HTERT RPE-1 (cell line): ENCODE measurements at regions not wholly inside any gene's neighbourhood (a gene's known extent, or its start where the extent isn't known, plus 50 kb on each side); places are given as distances from the start of the nearest gene placed in this dataset.

Experiments
- in situ Hi-C: fragments of 300-500 bp; cut with MboI; formaldehyde crosslinking; loops from 4 replicates; pipeline ENCODE4 v1.14.3; 2020; ENCODE audit warnings: low sequenced_read_pairs

GRCh38 chr10:123375097-123375496 is 220.9 kb downstream of the BUB3 start:
- in situ Hi-C loops = loop anchor here (25.0 kb wide), 1 partner anchor 263 kb away; no protein-coding TSS in a partner anchor

- in situ Hi-C loops = loop anchor here (25.0 kb wide), 1 partner anchor 263 kb away; no protein-coding TSS in a partner anchor
Observed at GRCh38 chr10:123375738-123376137, 221.5 kb downstream of the BUB3 start.

DNA sequence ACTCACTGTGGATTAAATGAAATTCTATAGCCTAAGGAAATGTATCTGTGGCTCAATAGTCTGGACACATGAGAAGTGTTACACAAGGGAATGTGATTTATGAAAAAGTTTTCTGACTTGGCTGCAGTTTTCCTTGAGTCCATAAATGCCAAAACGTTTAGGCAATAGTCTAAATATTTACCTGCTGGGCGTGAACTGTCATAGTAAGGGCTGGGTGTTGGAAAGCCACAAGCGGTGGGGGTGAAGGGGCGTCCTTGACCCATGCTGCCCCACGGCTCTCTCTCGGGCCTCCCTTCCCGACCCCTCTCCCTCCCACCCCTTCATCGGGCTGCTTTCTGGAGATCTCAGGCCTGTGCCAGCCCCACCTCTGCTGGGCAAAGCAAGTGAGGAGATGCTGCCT is 223.7 kb downstream of the BUB3 start:
- in situ Hi-C loops = loop anchor here (25.0 kb wide), 1 partner anchor 266 kb away; no protein-coding TSS in a partner anchor

DNA sequence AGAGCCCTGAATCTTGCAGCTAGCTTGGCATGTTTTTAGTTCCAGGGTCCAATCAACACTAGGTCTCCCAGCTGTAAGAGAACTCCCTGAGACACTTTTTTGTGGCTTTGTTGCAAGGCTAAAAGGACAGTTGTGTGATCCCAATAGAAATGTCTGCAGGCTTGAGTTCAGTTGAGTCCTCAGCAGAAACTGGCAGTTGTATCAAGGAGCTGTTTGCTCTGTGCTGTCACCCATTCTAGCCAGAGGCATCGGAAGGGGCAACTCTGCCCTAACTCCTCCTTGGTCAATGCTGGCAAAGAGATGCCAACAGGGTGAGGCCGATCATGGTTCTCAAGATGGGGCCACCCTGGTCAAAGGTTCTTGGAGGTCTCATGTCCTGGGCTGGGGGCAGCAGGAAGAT is 224.1 kb downstream of the BUB3 start:
- in situ Hi-C loops = loop anchor here (25.0 kb wide), 1 partner anchor 266 kb away; no protein-coding TSS in a partner anchor

- in situ Hi-C loops = loop anchor here (25.0 kb wide), 1 partner anchor 267 kb away; no protein-coding TSS in a partner anchor
Observed at GRCh38 chr10:123379156-123379555, 225.0 kb downstream of the BUB3 start.

GRCh38 chr10:123380491-123381085 is 226.4 kb downstream of the BUB3 start:
- in situ Hi-C loops = loop anchor here (25.0 kb wide), 1 partner anchor 268 kb away; no protein-coding TSS in a partner anchor

- in situ Hi-C loops = loop anchor here (25.0 kb wide), 1 partner anchor 269 kb away; no protein-coding TSS in a partner anchor
Observed at GRCh38 chr10:123381224-123381623, 227.0 kb downstream of the BUB3 start.

DNA sequence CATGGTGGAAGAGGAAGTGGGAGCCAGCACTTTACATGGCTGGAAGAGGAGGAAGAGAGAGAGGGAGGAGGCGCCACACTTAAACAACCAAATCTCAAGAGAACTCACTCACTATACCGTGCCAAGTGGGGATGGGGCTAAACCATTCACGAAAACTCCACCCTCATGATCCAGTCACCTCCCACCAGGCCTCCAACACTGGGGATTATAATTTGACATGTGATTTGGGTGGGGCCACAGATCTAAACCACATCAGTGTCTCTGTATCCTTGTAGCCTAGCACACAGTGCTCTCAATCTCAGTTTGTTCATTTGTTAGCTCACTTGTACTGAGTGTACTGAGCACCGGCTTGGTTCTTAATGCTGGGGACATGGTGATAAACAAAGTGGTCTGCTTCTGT is 228.3 kb downstream of the BUB3 start:
- in situ Hi-C loops = loop anchor here (25.0 kb wide), 1 partner anchor 270 kb away; no protein-coding TSS in a partner anchor

DNA sequence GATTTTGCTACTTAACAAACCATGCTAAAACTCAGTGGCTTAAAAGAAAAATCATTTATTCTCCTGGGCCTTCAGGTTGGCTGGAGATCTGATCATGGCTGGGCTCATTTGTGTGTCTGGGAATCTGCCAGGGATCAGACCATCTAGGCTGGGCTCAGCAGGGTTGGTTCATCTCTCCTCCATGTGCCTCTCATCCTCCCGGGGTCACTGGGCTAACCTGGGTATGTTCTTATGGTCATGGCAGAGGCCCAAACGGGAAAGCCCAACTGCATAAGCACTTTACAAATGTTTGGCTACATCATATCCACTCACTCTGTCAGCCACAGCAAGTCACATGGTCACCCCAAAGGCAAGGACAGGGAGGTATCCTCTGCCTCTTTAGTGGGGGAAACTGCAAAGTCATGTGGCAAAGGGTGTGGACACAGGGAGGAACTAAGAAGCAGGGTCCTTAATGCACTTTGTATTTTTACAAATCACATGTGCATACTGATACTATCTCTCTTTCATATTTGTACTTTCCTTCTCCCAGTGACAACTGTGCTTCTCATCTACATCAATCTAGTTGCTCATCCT is 231.4 kb downstream of the BUB3 start:
- in situ Hi-C loops = loop anchor here (25.0 kb wide), 1 partner anchor 273 kb away; no protein-coding TSS in a partner anchor

GRCh38 chr10:123389520-123389919 is 235.3 kb downstream of the BUB3 start:
- in situ Hi-C loops = loop anchor here (25.0 kb wide), 1 partner anchor 277 kb away; no protein-coding TSS in a partner anchor

DNA sequence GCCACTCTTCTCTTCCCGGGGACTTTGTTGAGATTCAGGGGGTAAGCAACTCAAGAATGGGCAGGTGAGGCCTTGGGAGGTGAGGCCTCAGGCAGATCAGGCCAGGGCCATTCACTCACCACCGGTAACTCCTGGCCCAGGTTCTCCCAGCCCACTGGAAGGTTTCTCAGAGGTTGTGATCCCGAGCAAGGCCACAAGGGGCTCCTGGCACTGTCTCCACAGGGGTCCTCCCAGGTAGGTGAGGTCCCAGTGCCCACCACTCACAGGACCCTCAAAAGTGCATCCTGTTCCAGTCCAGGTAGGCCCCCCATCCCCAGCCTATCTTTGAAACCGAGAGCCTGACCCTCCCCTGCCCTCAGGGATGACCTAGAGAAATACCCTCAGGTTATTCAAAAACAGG is 236.1 kb downstream of the BUB3 start:
- in situ Hi-C loops = loop anchor here (25.0 kb wide), 1 partner anchor 278 kb away; no protein-coding TSS in a partner anchor

DNA sequence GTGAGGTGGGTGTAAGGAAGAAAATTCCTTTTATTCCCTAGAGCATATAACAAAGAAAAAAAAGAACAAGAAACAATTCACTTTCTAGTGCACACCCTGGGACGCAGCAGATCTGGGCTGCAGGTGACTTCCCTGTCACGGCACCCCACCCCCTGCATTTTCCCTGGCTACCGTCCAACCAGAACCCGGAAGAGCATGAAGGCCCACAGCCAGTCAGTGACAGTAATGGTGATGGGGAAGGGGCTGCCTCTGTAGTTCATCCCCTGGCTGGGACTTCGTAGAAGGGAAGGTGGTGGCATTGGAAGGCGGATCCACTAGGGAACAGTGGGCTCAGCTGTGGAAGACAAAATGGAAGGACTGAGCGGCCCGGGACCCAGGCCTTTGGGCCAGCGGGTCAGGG is 236.7 kb downstream of the BUB3 start:
- in situ Hi-C loops = loop anchor here (25.0 kb wide), 1 partner anchor 279 kb away; no protein-coding TSS in a partner anchor

- in situ Hi-C loops = loop anchor here (25.0 kb wide), 1 partner anchor 279 kb away; no protein-coding TSS in a partner anchor
Observed at GRCh38 chr10:123391275-123392028, 237.2 kb downstream of the BUB3 start.

- in situ Hi-C loops = loop anchor here (25.0 kb wide), 1 partner anchor 280 kb away; no protein-coding TSS in a partner anchor
Observed at GRCh38 chr10:123392182-123392963, 238.2 kb downstream of the BUB3 start.

DNA sequence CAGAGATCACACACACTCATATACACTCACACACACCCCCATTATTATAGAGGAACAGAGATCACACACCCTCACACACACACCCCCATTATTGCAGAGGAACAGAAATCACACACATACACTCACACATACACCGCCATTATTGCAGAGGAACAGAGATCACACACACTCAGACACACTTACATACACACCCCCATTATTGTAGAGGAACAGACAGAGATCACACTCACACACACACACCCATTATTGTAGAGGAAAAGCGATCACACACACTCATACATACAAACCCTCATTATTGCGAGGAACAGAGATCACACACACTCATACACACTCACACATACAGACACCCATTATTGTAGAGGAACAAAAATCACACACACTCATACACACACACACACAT is 239.0 kb downstream of the BUB3 start:
- in situ Hi-C loops = loop anchor here (25.0 kb wide), 1 partner anchor 281 kb away; no protein-coding TSS in a partner anchor

GRCh38 chr10:123394382-123394781 is 240.2 kb downstream of the BUB3 start:
- in situ Hi-C loops = loop anchor here (25.0 kb wide), 1 partner anchor 282 kb away; no protein-coding TSS in a partner anchor

DNA sequence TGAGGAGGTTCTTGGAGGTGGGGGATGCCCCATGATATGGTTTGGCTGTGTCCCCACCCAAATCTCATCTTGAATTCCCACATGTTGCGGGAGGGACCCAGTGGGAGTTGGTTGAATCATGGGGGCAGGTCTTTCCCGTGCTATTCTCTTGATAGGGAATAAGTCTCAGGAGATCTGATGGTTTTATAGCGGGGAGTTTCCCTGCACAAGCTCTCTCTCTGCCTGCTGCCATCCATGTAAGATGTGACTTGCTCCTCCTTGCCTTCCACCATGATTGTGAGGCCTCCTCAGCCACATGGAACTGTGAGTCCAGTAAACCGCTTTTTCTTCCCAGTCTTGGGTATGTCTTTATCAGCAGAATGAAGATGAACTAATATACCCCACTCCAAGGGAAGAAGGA is 241.0 kb downstream of the BUB3 start:
- in situ Hi-C loops = loop anchor here (25.0 kb wide), 1 partner anchor 283 kb away; no protein-coding TSS in a partner anchor

DNA sequence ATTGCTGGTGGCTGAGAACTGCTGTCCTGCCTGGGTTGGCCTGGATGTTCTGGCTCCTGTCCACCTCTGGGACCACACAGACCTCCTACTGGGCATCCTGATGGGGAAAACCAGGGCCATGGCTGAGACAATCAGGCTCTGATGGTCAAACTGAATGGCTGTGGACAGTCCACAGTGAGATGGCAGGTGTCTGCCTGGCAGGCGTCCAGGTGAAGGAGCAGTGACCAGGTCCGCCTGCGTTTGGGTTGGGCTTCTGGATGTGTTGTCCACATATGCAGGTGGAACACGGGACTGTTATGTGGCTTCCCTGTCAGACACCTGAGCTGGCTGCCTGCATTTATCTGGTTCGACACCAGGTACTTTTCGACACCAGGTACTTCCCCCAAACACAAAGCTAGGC is 241.7 kb downstream of the BUB3 start:
- in situ Hi-C loops = loop anchor here (25.0 kb wide), 1 partner anchor 284 kb away; no protein-coding TSS in a partner anchor

DNA sequence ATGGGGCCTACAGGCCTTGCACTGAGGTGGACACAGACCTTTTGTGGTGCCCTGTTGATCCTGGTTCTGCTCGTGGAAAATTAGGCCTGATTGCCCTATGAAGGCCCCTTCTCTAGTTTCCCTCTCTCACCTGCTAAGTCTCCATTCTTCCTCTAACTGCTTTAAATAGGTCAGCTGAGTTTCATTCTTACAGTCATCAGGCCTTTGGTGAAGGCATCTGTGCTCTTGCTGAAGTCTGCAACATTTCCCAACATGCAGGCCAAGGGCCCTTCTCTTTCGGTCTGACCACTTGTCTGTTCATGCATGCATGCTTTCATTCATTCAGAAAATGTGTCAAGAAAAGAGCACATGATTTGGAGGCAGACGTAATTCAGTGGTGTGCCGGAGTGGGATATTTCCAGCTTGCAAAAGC is 244.0 kb downstream of the BUB3 start:
- in situ Hi-C loops = loop anchor here (25.0 kb wide), 1 partner anchor 286 kb away; no protein-coding TSS in a partner anchor

GRCh38 chr10:123398756-123399155 is 244.6 kb downstream of the BUB3 start:
- in situ Hi-C loops = loop anchor here (25.0 kb wide), 1 partner anchor 286 kb away; no protein-coding TSS in a partner anchor
